GM12878 (cell line): ENCODE measurements at regions not wholly inside any gene's neighbourhood (a gene's known extent, or its start where the extent isn't known, plus 50 kb on each side); places are given as distances from the start of the nearest gene placed in this dataset.

Source experiments
- ATAC-seq: fragments of 200-7000 bp; cut with Tn5 transposase; 3 replicates; pipeline ENCODE4 v1.9.1; 2020; ENCODE audit warnings: mild to moderate bottlenecking, moderate library complexity
- BruUV-seq: library from RNA; stranded (reverse); fragments of 400-500 nt; replicated peaks from 2 replicates; lab custom pipeline; 2021; lab: Mats Ljungman, UMichigan
- CTCF ChIA-PET: fragments of 300-600 bp; sonication (Branson Sonifier 250); formaldehyde crosslinking; extraction: SDS; loops from one replicate; lab custom pipeline; 2021; ENCODE audit warnings: inconsistent platforms; lab: Yijun Ruan, JAX
- POLR2A ChIA-PET: fragments of 350-600 bp; formaldehyde crosslinking; extraction: SDS; loops from one replicate; lab custom pipeline; 2021; ENCODE audit warnings: inconsistent platforms; lab: Charles Lee
- RAD21 ChIA-PET: fragments of 300-600 bp; sonication (Branson Sonifier 250); formaldehyde crosslinking; loops from one replicate; lab custom pipeline; 2023; ENCODE audit warnings: antibody characterized with exemption; ENCODE audit not compliant: unreplicated experiment; lab: Charles Lee
- SMC1A ChIA-PET: fragments of 300-600 bp; sonication (Branson Sonifier 250); formaldehyde crosslinking; loops from one replicate; lab custom pipeline; 2023; ENCODE audit not compliant: unreplicated experiment, uncharacterized antibody; lab: Charles Lee
- DNase-seq: peaks from one replicate; pipeline ENCODE4 v3.0.0-alpha.2; 2011; ENCODE audit warnings: low read depth, low spot score
- FAIRE-seq: peaks from 3 replicates; lab custom pipeline; 2011; peaks lifted over from hg19 to GRCh38; lab: Jason Lieb, UNC
- H2AFZ ChIP-seq: 2 replicates; pipeline ENCODE4 v1.6.0; 2011; ENCODE audit warnings: low read depth, low read length, control low read depth; ENCODE audit not compliant: control insufficient read depth
- H3K27ac ChIP-seq: 2 replicates; pipeline ENCODE4 v1.5.1; 2011; ENCODE audit warnings: control low read depth; ENCODE audit not compliant: control insufficient read depth, insufficient read depth
- H3K27me3 ChIP-seq, 2 experiments: replicated peaks in 1 of 2; 2 replicates each; pipeline versions ENCODE4 v1.6.0 to v1.6.1; 2011; ENCODE audit warnings: low read length in 1 of 2; ENCODE audit not compliant: control insufficient read depth in 2 of 2, insufficient read depth in 2 of 2
- H3K36me3 ChIP-seq, 2 experiments: 2 replicates each; pipeline ENCODE4 v1.5.1; 2011; ENCODE audit warnings: low read length in 1 of 2; ENCODE audit not compliant: control insufficient read depth in 2 of 2, insufficient read depth in 2 of 2
- H3K4me1 ChIP-seq: 2 replicates; pipeline ENCODE4 v1.6.1; 2011; ENCODE audit warnings: mild to moderate bottlenecking, low read length, moderate library complexity, mixed read lengths; ENCODE audit not compliant: control insufficient read depth, insufficient read depth
- H3K4me2 ChIP-seq: 2 replicates; pipeline ENCODE4 v1.6.0; 2011; ENCODE audit warnings: control low read depth; ENCODE audit not compliant: control insufficient read depth, insufficient read depth
- H3K4me3 ChIP-seq: fragments of 200-600 bp; sonication (generic); 2 replicates; pipeline ENCODE4 v1.5.1; 2016
- H3K79me2 ChIP-seq: 2 replicates; pipeline ENCODE4 v1.6.0; 2011; ENCODE audit warnings: low read length; ENCODE audit not compliant: control insufficient read depth, insufficient read depth
- H3K9ac ChIP-seq: 2 replicates; pipeline ENCODE4 v1.8.0; 2011; ENCODE audit warnings: low read length, control low read depth, mixed read lengths; ENCODE audit not compliant: control insufficient read depth, insufficient read depth
- H3K9me3 ChIP-seq: replicated peaks from 3 replicates; pipeline ENCODE4 v1.5.1; 2011; ENCODE audit warnings: mild to moderate bottlenecking, low read length; ENCODE audit not compliant: control insufficient read depth, insufficient read depth
- H4K20me1 ChIP-seq: 2 replicates; pipeline ENCODE4 v1.6.0; 2011; ENCODE audit not compliant: control insufficient read depth, insufficient read depth
- ASH2L ChIP-seq: fragments of 300-600, 200-600 bp; sonication (generic); IDR thresholded peaks from 2 replicates; pipeline ENCODE4 v1.6.1; 2017; ENCODE audit warnings: low read depth, mild to moderate bottlenecking, borderline replicate concordance
- BCL3 ChIP-seq: IDR thresholded peaks from 2 replicates; pipeline ENCODE4 v1.6.1; 2011; ENCODE audit warnings: borderline replicate concordance, low read depth, mild to moderate bottlenecking, moderate library complexity, low read length; ENCODE audit not compliant: insufficient read depth, poor library complexity, severe bottlenecking
- BHLHE40 ChIP-seq, 2 experiments: fragments of 450-650 bp in 1 of 2; IDR thresholded peaks; 2 replicates each; pipeline ENCODE4 v1.6.1; 2011 to 2017; ENCODE audit warnings: low read depth in 2 of 2, borderline replicate concordance in 1 of 2, improper control_type of control experiment in 1 of 2, low read length in 1 of 2, mild to moderate bottlenecking in 1 of 2
- CREB1 ChIP-seq: IDR thresholded peaks from 2 replicates; pipeline ENCODE4 v1.6.1; 2012; ENCODE audit warnings: low read depth, mild to moderate bottlenecking, inconsistent platforms
- CREM ChIP-seq: IDR thresholded peaks from 2 replicates; pipeline ENCODE4 v1.6.1; 2014; ENCODE audit warnings: antibody characterized with exemption, low read depth
- IKZF1 ChIP-seq: fragments of 450-650 bp; conservative IDR thresholded peaks from 2 replicates; pipeline ENCODE4 v1.6.1; 2017; ENCODE audit warnings: antibody characterized with exemption, mild to moderate bottlenecking
- MTA2 ChIP-seq: fragments of 450-650 bp; IDR thresholded peaks from 2 replicates; pipeline ENCODE4 v1.6.1; 2016; ENCODE audit warnings: low read depth, mild to moderate bottlenecking, moderate library complexity
- NKRF ChIP-seq: fragments of 450-650 bp; conservative IDR thresholded peaks from 2 replicates; pipeline ENCODE4 v1.6.1; 2017; ENCODE audit warnings: mild to moderate bottlenecking, moderate library complexity
- PML ChIP-seq: IDR thresholded peaks from 2 replicates; pipeline ENCODE4 v1.6.1; 2012; ENCODE audit warnings: low read length, inconsistent platforms
- POLR2AphosphoS2 ChIP-seq: IDR thresholded peaks from 2 replicates; pipeline ENCODE4 v1.6.1; 2011; ENCODE audit warnings: low read depth, mild to moderate bottlenecking, low read length, improper control_type of control experiment, moderate library complexity
- RBBP5 ChIP-seq: fragments of 200-600 bp; sonication (generic); conservative IDR thresholded peaks from 2 replicates; pipeline ENCODE4 v1.6.1; 2016
- TCF7 ChIP-seq: IDR thresholded peaks from 2 replicates; pipeline ENCODE4 v1.6.1; 2014; ENCODE audit warnings: antibody characterized with exemption, borderline replicate concordance
- ZNF24 ChIP-seq: fragments of 450-650 bp; IDR thresholded peaks from 2 replicates; pipeline ENCODE4 v1.6.1; 2017; ENCODE audit warnings: antibody characterized with exemption, mild to moderate bottlenecking
- ZZZ3 ChIP-seq: IDR thresholded peaks from 2 replicates; pipeline ENCODE4 v1.6.1; 2011; ENCODE audit warnings: low read depth; ENCODE audit not compliant: control insufficient read depth, insufficient read length
- WGBS: methylation state at CpG from one replicate; pipeline ENCODE4 v1.1.6; 2016; ENCODE audit warnings: low lambda C conversion rate; ENCODE audit not compliant: insufficient replicate concordance, insufficient coverage; ENCODE audit errors: missing lambda C conversion rate; 5-methylcytosine and 5-hydroxymethylcytosine counted together
- in situ Hi-C: fragments of 300-500 bp; cut with MboI; formaldehyde crosslinking; loops from 9 replicates; pipeline ENCODE4 v1.14.3; 2018; ENCODE audit warnings: mixed read lengths
- intact Hi-C: fragments of 100-400 bp; cut with micrococcal nuclease; formaldehyde crosslinking; loops from one replicate; pipeline ENCODE4 v1.14.2; 2022; ENCODE audit not compliant: unreplicated experiment

GRCh38 chr18:77973745-77974144 lies 724.1 kb downstream of the GALR1 start:
- Histone ChIP-seq H3K9ac (no peak overlapping the region), H3K79me2 (no peaks in the 10 kb centered on the region)
- TF ChIP-seq CREM (no peak), ASH2L (no peak), POLR2AphosphoS2 (no peak), PML (no peak), BHLHE40 (IDR thresholded peaks at IDR 0.05; ENCODE audit: borderline replicate concordance in 1 of 2, low read depth in 2 of 2, low read length in 1 of 2) (no peak), NKRF (no peak), IKZF1 (no peak), RBBP5 (no peak), BCL3 (no peak), TCF7 (no peak), ZZZ3 (no peak), CREB1 (no peak), MTA2 (no peak), ZNF24 (no peak)
- TF ChIP-seq, all 136 proteins: peak for 0
- BruUV-seq, result no TSS peak
- Histone ChIP-seq H3K4me3 (no peak overlapping the region), H3K9me3 (no peaks in the 10 kb centered on the region), H3K4me2 (no peak overlapping the region), H3K27me3 (no peaks in the 10 kb centered on the region), H2AFZ (no peak overlapping the region), H3K4me1 (no peaks in the 10 kb centered on the region), H4K20me1 (no peaks in the 10 kb centered on the region), H3K27ac (no peak overlapping the region), H3K36me3 (no peaks in the 10 kb centered on the region)
- no peak for ATAC-seq
- CTCF ChIA-PET, result no interaction called here
- intact Hi-C loops, result no loop called here
- FAIRE-seq, result no peak
- RAD21 ChIA-PET, result no interaction called here
- POLR2A ChIA-PET, result no interaction called here
- SMC1A ChIA-PET, result no interaction called here
- WGBS, result 35% methylated on average over 8 of the region's 8 CpGs
- in situ Hi-C loops, result no loop called here
- DNase-seq, result no peak
